CD4-positive, alpha-beta memory T cell (primary cell): ENCODE measurements at regions not wholly inside any gene's neighbourhood (a gene's known extent, or its start where the extent isn't known, plus 50 kb on each side); places are given as distances from the start of the nearest gene placed in this dataset.

Experiments used
- CTCF ChIA-PET: fragments of 350-600 bp; sonication (Branson Sonifier 250); formaldehyde crosslinking; loops from one replicate; lab custom pipeline; 2021; ENCODE audit warnings: inconsistent platforms; ENCODE audit not compliant: partially characterized antibody; lab: Charles Lee
- POLR2A ChIA-PET: fragments of 350-600 bp; sonication (Branson Sonifier 250); formaldehyde crosslinking; loops from one replicate; lab custom pipeline; 2021; ENCODE audit not compliant: partially characterized antibody; lab: Charles Lee
- DNase-seq, 5 donors: peaks; one replicate each; pipeline versions ENCODE4 v3.0.0 to v3.0.0-alpha.2; 2020 to 2022; ENCODE audit warnings: mixed read lengths in 1 of 5
- H3K27ac ChIP-seq: one replicate; pipeline ENCODE4 v1.7.0; 2013; ENCODE audit warnings: low read depth, low read length
- H3K27me3 ChIP-seq: 2 replicates; pipeline ENCODE4 v1.7.0; 2013; ENCODE audit warnings: mild to moderate bottlenecking, low read length, moderate library complexity; ENCODE audit not compliant: insufficient read depth
- H3K36me3 ChIP-seq: 2 replicates; pipeline ENCODE4 v1.7.0; 2013; ENCODE audit warnings: mild to moderate bottlenecking, low read length, moderate library complexity; ENCODE audit not compliant: insufficient read depth
- H3K4me1 ChIP-seq: 2 replicates; pipeline ENCODE4 v1.7.0; 2013; ENCODE audit warnings: mild to moderate bottlenecking, low read length, moderate library complexity; ENCODE audit not compliant: insufficient read depth
- H3K4me3 ChIP-seq, 2 donors: one replicate each; pipeline ENCODE4 v1.7.0; 2013; ENCODE audit warnings: low read length in 2 of 2, mild to moderate bottlenecking in 1 of 2
- H3K9me3 ChIP-seq, 2 donors: one replicate each; pipeline ENCODE4 v1.7.0; 2013; ENCODE audit warnings: low read length in 2 of 2, control low read depth in 1 of 2; ENCODE audit not compliant: control insufficient read depth in 1 of 2
- H3K27ac Mint-ChIP-seq, 7 donors: one replicate each; pipeline ENCODE4 v1.8.0; 2020 to 2021; ENCODE audit warnings: mixed read lengths in 7 of 7, mild to moderate bottlenecking in 6 of 7, inconsistent platforms in 3 of 7, moderate library complexity in 3 of 7
- H3K27me3 Mint-ChIP-seq, 2 donors: one replicate each; pipeline ENCODE4 v1.8.0; 2020 to 2021; ENCODE audit warnings: mixed read lengths in 2 of 2
- H3K36me3 Mint-ChIP-seq, 2 donors: one replicate each; pipeline ENCODE4 v1.8.0; 2020 to 2021; ENCODE audit warnings: mixed read lengths in 2 of 2, inconsistent platforms in 1 of 2, mild to moderate bottlenecking in 1 of 2
- H3K4me1 Mint-ChIP-seq, 4 donors: one replicate each; pipeline ENCODE4 v1.8.0; 2020 to 2021; ENCODE audit warnings: mixed read lengths in 4 of 4, mild to moderate bottlenecking in 1 of 4
- H3K4me3 Mint-ChIP-seq, 8 donors: one replicate each; pipeline ENCODE4 v1.8.0; 2020 to 2021; ENCODE audit warnings: mixed read lengths in 8 of 8, mild to moderate bottlenecking in 7 of 8, moderate library complexity in 6 of 8, inconsistent platforms in 3 of 8
- H3K9me3 Mint-ChIP-seq, 8 donors: one replicate each; pipeline ENCODE4 v1.8.0; 2020 to 2021; ENCODE audit warnings: mixed read lengths in 8 of 8, mild to moderate bottlenecking in 5 of 8, inconsistent platforms in 3 of 8, moderate library complexity in 1 of 8
- intact Hi-C: fragments of 100-400 bp; cut with micrococcal nuclease; formaldehyde crosslinking; loops from one replicate; pipeline ENCODE4 v1.15.1; 2023

- H3K9me3 Mint-ChIP-seq: peaks cover 4 to 46% (median 19%) of the 10 kb centered on the region in 8 donors
- POLR2A ChIA-PET: no interaction called here
- no peaks in the 10 kb centered on the region for H3K36me3 ChIP-seq
- H3K27me3 ChIP-seq: no peaks in the 10 kb centered on the region
- CTCF ChIA-PET: interaction anchor here (1.1 kb wide), 1 partner anchor 9 kb away, joined by 3 read pairs; no protein-coding TSS in a partner anchor
- no peak overlapping the region for H3K27ac ChIP-seq
- H3K27me3 Mint-ChIP-seq: no peaks in the 10 kb centered on the region
- intact Hi-C loops: no loop called here
- no peaks in the 10 kb centered on the region for H3K4me1 ChIP-seq
- H3K9me3 ChIP-seq: no peaks in the 10 kb centered on the region
- no peak for DNase-seq
- H3K27ac Mint-ChIP-seq: no peak overlapping the region
- no peaks in the 10 kb centered on the region for H3K4me1 Mint-ChIP-seq
- no peak overlapping the region for H3K4me3 Mint-ChIP-seq
- H3K4me3 ChIP-seq: no peak overlapping the region
- H3K36me3 Mint-ChIP-seq: peaks cover 2 to 6% of the 10 kb centered on the region in 2 donors
Observed at GRCh38 chr14:32265584-32265983, 62.5 kb upstream of the RNU6-8 start.

- Histone ChIP-seq H3K4me1 (no peaks in the 10 kb centered on the region), H3K9me3 (no peaks in the 10 kb centered on the region), H3K27me3 (no peaks in the 10 kb centered on the region), H3K27ac (no peak overlapping the region), H3K4me3 (no peak overlapping the region), H3K36me3 (no peaks in the 10 kb centered on the region)
- peaks cover 4 to 9% of the 10 kb centered on the region in 2 donors for H3K27me3 Mint-ChIP-seq
- H3K4me1 Mint-ChIP-seq: no peaks in the 10 kb centered on the region
- no peak overlapping the region for H3K27ac Mint-ChIP-seq
- H3K4me3 Mint-ChIP-seq: no peak overlapping the region
- peaks cover 4 to 6% of the 10 kb centered on the region in 2 donors for H3K36me3 Mint-ChIP-seq
- H3K9me3 Mint-ChIP-seq: peaks cover 3 to 38% (median 31%) of the 10 kb centered on the region in 8 donors
- ChIA-PET POLR2A (no interaction called here), CTCF (no interaction called here)
- DNase-seq: no peak
- intact Hi-C loops: no loop called here
Observed at GRCh38 chr14:32277998-32278397, 51.1 kb upstream of the AKAP6 start.
